Fibroblast of upper back skin (primary cell): ENCODE measurements at regions not wholly inside any gene's neighbourhood (a gene's known extent, or its start where the extent isn't known, plus 50 kb on each side); places are given as distances from the start of the nearest gene placed in this dataset.

Source experiments
- DNase-seq: peaks from one replicate; pipeline ENCODE4 v3.0.0-alpha.2; 2013

DNA sequence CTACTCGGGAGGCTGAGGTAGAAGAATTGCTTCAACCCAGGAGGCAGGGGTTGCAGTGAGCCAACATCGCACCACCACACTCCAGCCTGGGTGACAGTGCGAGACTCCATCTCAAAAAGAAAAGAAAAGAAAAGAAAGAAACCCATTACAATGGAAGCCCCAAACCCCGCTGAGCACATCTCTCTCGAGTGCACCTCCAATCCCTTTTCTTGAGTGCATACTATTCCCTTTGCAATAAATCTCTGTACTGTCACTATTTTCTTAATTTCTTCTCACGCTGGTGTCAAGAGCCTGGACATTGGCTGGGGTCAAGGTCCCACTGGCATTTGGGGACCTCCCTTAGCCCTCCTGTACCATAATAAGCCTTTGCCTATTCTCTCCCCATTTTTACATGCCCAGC, 398.4 kb upstream of the EEF2KMT start:
- no peak for DNase-seq

DNA sequence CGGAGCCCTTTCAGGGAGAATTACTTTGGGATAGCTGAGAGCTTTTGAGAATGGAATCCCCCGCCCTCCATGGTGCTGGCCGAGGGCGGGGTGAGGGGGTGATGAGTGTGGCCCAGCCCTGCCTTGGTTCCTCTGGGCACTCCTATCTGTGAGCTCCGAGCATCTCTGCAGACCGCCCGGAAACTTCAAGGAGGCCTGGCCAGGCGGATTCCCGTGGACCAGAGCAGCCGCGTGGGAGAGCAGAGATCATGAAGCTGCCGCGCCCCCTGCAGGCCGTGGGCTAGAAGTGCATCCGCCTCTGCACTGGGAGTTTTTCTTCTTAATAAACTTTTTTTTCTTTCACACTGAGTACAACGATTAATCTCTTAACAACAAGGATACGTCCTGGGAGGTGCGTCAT, 392.9 kb upstream of the EEF2KMT start:
- DNase-seq = no peak

DNA sequence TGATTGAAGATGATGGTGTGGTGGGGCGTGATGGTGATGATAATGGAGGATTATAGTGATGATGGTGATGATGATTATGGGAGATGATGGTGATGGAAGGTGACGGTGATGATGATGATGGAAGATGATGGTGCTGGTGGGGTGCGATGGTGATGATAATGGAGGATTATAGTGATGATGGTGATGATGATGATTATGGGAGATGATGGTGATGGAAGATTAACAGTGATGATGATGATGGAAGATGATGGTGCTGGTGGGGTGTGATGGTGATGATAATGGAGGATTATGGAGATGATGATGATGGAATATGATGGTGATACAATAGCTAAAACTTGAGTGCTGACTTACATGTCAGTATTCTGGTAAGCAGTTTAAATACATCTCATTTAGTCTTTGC, 391.0 kb upstream of the EEF2KMT start:
- DNase-seq = no peak

DNA sequence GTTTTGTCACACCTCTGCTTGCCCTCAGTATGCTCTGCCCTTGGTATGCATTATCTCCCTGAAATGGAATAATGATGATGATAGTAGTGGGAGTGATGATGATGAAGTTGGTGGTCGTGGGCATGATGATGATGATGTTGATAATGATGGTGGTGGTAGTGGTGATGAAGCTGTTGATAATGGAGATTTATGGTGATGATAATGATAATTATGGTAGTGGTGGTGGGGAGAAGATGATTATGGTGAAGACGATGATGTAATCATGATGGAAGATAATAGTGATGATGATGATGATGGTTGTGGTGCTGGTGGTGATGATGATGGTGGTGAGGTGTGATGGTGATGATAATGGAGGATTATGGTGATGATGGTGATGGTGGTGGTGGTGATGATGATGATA, 390.1 kb upstream of the EEF2KMT start:
- DNase-seq = no peak

DNA sequence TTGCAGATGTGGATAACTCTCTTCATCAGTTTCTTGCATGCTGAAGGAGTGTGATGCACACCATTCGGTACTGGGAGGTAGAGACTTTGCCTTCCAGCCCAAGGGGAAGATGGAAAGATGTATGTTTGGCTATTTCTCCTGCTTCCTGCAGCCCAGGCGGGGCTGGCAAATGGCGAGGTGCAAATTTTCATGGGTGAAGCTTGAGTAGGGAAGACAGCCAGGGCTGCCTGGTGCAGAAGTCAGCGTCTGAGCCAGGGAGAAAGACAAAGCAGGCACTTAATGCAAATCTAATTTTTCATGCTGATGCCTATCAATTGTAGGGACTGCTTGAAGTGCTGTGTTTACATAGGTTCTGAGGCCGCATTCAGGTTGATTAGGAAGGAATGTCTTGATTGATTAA, 384.7 kb upstream of the EEF2KMT start:
- no peak for DNase-seq

DNA sequence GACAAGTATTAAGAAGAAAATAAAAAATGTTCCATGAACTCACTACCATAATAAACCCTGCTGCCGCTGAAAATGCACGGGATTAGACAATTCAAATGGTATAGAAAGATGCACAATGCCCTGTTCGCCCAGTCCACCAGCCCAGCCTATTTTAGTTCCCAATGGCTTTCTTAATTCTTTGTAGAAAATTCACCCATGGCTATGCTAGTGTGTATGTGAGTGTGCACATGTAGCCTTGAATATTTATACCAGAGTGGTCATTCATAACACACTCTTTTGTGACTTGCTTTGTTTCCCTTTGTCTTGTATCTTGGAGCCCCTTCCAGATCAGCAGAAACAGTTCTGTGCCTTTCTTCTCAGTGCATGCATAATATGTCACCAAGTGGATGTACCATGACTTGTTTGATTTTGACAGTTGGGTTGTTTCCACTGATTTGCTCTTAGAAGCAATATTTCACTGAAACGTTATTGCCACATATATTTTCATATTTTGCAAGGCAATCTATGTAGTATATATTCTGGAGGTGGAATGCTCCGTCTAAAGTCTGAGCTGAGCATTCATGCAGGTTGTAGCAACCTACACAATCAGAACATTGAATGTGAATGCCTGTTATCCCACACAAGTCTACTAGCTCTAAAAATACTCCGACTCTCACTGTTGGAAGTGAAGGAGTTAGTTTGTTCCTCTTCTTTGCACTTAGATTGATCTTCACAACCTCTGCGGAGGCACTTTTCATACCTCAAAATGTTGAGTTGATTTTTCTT, 383.0 kb upstream of the EEF2KMT start:
- DNase-seq = no peak

DNA sequence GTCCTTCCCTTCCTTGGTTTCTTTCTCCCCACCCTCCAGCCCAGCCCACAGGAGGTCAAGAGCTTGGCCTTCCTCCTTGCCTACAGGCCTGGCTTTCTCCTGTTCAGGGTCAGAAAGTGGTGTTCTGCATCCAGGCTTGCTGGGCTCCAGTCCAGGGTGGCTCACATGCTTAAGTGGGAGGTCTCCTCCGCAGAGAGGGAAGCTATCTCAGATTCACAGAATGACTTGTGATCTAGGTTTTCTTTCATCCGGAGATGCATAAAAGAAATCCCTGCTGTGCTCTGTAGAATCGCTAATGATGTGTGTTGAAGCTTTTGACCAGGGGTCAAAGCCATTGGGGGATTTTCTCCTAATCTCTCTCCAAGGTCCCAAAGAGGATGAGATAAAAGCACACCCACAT, 382.3 kb upstream of the EEF2KMT start:
- DNase-seq = no peak

DNA sequence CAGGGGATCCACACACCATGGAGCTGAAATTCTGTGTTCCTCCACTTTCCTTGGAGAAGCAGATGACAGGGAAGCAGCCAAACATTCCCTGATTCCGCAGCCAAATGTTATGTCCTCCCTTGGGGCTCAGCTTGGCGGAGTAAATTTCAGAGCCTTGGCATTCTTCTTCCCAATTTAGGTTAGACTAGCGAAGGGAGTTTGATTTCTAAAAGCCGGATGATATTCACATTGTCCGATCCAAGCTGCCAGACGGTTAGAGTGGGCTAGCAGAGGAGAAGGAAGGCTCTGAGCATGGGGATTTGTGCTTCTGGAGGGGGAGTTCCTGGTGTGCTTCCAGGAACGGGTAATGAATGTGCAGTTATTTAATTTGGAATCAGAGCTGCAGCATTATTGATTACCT, 380.4 kb upstream of the EEF2KMT start:
- DNase-seq = no peak

DNA sequence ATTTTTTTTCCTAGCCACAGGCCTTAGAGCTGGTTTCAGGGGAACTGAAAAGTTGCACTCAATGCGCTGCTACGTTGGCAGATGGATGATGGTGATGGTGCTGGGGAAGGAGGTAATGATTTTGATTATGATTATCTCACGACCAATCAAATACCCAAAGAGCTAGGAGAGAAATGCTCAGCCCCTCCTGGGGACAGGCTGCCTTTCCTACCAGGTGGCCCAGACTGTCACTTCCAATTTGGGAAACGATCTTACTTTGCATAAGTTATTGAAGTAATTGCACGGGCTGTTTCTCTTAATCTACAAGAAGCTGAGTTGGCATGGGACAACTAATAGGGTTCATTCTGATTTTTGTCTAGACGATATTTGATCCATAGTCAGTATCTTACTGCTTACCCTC, 379.7 kb upstream of the EEF2KMT start:
- DNase-seq = no peak

DNA sequence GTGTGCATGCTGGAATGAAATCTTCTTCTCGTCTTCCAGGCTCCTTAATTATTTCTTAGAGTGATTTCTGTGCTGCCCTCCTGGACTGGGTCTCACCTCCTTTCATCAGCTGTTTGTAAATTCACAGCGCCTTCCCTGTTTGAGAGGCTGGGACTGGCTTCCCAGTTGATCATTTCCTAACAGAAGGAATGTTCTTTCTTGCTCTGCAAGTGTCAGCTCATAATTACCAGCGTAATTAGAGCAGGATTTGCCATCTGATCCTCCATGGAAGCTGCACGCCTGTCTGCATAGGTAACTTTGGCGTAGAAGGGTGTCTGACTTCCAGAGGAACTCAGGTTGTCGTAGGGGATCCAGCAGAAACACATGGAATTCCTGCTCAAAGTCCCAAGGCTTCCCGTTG, 375.0 kb upstream of the EEF2KMT start:
- no peak for DNase-seq

DNA sequence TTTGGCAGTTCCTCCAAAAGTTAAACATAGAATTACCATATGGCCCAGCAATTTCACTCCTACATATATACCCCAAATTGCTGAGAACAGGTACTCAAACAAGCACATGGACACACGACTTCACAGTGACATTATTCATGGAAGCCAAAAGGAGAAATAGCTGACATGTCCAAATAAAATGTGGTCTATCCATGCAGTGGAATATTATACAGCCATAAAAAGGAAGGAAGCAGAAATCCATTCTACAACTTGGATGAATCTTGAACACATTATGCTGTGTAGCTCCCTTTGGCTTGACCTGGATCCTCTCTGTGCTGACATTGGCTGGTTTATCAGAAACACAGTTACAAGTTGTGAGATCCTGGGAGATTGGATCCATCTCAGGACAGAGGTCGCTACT, 370.9 kb upstream of the EEF2KMT start:
- DNase-seq = no peak

DNA sequence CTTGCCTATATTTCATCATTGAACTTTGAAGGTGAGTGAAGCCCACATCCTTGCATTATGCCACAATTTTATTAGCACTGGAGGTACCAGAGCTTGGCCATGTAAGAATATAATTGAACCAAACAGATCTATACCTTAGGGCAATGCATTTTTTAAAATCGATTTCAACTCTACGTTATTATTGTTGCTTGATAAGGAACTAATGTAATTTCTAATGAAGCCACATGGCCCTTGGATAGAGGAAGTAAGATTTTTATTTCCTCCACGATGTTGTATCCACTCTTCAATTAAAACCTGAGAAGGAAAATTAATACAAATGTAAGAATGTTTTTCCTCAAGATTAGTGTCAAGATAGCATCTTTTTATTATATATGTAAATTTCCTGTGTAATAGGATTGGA, 370.0 kb upstream of the EEF2KMT start:
- no peak for DNase-seq

DNA sequence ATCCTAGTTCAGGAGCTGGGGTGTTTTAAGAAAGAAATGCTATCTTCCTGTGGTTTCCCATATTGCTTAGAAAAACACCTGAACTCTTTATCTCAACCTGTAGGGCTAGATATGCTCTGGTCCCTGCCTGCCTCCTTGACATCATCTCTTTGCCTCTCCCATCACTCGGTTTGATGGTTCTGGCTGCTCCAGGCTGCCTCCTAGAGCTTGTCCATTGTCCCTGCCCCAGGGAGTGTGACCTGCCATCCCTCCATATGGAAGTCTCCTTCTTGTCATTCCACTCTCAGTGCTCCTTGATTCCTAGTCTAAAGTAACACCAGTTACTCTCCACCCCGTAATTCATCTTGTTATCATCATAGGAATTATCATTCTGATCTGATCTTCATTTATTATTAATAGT, 369.0 kb upstream of the EEF2KMT start:
- no peak for DNase-seq

DNA sequence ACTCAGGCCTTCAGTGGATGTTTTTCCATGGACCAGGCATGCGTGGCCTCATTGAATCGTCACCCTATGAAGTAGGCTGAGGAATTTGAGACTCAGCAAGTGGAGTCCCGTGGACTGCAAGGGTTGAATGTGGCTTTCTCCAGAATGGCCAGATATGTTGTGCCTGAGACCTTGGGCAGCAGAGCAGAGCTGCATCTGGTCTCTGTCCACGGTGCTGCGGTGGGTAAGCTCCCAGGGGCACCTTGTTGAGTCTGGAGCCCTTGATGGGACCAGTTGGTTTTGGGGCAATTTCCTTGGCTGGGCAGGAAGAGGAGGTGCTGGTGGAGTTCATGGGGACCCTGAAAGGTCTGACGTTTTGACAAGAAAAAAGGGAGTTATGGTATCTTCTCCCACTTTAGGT, 368.1 kb upstream of the EEF2KMT start:
- no peak for DNase-seq

DNA sequence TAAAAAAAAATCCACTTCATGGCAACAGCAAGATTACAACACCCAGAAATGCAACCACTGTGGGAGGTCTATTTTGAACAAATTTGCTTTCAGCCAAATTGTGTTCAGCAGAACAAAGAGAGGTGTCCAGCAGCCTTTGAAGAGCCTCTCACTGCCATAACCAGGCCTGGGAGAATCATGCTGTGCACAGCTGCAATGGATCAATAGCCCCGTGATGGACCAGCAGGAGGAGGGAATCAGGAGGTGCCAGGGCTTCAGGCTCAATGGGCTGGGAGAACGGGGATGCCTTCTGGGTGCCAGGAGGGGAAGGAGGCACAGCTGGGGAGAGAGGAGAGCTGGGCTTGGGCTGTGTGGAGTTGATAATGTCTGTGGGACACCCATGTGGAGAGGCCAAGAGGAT, 366.2 kb upstream of the EEF2KMT start:
- DNase-seq = no peak

DNA sequence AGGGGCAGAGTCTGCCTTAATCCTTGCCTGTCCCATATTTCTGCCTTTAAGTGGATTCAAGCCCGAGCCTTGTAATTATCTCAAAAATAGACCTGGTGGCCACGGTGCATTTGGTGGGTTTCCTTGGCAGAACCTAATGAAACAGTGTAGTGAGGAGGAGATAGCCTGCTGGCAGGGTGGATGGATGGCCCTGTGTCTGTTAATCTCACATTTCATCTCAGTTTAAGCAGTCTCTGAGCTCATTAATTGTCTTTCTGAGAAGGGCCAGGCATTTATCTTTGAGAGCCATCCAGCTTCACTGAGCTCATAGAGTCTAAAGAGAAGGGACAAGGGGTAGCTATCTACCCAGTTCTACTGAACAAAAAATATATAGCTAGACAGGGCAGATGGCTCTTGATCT, 364.0 kb upstream of the EEF2KMT start:
- DNase-seq = no peak

DNA sequence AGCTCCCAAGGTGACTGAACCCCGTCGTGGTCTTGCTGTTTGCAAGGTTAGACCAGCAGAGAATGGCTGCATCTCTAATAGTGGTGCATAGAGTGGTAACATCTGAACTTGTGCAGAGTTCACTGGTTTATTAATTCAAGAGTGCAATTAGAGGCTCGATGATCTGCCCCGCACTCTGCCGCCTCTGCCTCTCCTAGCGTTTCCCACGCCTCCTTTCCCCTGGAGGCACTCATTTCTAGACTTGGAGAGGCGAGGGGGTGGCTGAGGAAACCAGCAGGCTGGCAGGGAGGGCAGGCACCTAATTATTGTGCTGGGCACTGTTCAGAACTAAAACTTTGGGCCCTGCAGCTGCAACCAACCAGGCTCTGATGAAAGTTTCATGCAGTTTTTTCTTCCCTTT, 363.5 kb upstream of the EEF2KMT start:
- DNase-seq = no peak

DNA sequence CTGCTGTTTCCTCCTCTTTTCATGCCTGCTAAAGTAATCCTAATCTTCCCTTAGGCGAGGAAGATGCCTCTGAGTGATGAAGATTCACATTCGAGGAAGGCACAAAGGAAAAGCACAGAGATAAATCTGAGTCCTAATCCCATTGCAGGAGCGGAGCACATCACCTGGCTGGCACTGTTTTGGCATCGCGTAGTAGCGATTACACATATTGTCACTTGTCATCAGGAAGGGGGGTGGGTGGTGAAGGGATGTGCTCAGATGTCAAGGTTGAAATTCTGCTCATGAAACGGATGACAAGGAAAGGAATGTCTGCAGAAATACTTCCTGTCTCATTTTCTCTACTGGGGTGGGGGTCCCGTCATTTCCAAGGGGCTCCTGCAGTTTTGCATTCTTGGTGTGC, 363.1 kb upstream of the EEF2KMT start:
- no peak for DNase-seq

DNA sequence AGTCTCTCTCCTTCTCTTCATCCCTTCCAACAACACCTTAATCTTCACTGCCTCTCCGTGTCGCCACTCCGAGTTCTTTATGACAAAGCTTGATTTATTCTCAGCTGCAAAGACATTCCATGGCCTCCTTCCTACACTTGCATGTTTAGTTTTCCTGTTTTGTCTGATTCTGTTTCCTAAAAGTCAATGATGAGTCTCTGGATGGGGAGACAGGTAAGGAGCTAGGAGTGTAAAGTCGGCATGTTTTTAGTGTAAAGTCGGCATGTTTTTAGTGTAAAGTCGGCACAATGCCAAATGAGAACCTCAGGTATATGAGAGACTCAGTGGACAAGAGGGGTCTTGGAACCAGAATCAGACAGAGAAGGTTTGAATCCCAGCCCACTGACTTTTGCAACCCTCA, 362.3 kb upstream of the EEF2KMT start:
- no peak for DNase-seq

DNA sequence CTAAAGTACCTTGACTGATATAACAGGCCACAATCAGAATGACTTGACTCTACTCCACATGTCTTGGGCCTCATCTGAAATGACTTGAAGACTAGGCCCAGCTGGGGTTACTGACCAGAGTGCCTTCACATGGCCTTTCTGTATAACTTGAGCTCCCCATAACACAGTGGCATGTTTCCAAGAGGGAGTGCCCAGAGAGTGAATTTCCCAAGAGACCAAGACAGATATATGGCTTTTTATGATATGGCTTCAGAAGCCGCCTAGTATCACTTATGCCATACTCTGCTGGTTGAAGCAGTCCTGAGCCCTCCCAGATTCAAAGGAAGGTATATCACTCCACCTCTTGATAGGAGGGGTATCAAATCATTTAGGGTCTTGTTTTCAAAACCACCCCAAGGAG, 357.5 kb upstream of the EEF2KMT start:
- no peak for DNase-seq

DNA sequence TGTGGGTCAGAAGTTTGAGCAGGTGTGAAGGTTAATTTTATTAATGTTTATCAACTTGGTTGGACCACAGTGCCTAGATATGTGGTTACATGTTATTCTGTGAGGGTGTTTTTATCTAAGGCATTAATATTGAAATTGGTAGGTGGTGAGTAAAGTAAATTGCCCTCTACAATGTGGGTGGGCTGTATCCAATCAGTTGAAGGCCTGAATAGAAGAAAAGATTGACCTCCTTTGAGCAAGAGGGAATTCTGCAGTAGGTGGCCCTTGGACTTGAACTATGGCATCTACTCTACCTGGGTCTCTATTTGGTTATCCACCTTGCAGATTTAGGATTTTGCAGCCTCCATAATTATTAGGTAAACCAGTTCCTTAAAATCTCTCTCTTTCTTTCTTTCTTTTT, 356.8 kb upstream of the EEF2KMT start:
- no peak for DNase-seq

DNA sequence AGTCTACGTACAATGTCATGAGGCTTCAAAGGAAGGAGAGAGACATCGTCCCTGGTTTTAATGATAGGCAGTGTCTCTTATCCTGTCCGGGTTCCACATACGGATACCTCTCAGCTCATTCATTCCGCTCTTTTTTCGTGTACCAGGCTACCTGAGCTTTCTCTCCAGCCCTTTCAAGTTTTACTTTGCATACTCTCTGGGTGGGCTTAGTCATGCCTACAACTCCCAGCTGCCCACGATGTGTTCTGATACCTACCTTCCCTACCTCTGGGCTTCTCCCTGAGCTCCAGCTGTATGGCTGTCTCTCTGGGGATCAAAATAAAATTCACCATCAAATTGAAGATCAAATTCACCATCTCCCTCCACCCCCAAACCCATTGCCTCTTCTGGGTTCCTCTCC, 354.0 kb upstream of the EEF2KMT start:
- DNase-seq = no peak

DNA sequence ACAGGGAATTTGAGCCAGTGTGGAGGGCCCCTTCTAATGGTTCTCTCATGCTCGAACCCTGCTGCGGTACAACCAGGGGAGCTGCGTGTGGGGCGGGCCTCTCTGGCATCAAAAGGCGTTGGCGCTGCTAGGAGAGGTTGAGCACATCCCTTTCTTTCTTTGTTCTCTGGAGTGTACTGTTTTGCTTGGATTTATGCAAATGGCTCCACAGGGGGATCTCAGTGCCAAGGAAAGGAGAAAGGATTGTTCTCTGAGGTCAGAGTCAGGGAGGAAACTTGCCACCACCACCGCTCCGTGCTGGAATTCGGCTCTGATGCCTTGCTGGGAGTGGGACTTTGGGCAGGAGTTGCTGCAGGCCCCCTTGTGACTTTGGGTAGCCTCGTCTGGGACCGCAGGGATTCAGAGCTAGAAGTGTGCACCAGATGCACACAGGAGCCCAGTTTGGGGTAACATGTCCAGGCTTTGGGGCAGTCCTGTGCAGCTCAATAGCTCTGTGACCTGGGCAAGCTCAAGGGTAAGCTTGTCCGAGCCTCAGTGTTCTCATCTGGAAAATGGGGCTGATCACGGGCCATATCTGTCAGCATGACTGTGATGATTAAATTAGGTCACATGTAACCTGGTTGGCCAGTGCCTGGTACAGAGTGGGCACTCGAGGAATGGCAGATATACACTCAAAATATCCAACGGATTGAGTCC, 353.0 kb upstream of the EEF2KMT start:
- DNase-seq = no peak

DNA sequence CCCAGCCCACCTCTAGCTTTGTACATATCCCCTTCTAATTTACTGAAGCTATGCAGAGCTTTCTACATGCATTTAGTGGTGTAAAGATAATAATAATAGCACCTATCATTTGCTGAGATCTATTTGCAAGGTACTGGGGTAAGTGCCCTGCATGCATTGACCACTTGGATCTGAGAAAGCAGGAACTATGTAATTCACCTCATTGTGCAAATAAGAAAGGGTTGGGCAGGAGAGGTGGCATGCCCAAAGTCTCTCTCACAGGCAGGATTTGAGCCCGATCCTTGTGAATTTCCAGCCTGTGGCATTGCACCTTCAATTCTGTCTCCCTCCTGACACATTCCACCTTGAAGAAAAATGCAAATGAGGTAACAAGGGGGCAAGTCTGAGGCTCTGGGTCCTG, 352.3 kb upstream of the EEF2KMT start:
- no peak for DNase-seq

DNA sequence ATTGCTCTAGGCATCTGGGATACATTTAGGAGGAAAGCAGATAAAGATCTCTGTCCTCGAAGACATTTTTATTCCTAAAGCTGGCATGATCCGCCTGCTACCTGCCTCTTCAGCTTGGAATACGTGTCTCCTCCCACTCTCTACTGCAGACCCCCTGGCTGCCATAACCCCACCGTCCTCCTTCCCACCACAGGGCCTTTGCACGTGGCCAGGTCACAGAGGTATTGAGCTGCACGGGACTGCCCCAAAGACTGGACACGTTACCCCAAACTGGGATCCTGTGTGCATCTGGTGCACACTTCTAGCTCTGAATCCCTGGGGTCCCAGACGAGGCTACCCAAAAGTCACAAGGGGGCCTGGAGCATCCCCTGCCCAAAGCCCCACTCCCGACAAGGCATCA, 351.2 kb upstream of the EEF2KMT start:
- no peak for DNase-seq
